GM23338 (cell line): ENCODE measurements at regions not wholly inside any gene's neighbourhood (a gene's known extent, or its start where the extent isn't known, plus 50 kb on each side); places are given as distances from the start of the nearest gene placed in this dataset.

Experiments used
- ATAC-seq: fragments of 200-7000 bp; cut with Tn5 transposase; 3 replicates; pipeline ENCODE4 v1.9.1; 2020
- DNase-seq: peaks from one replicate; pipeline ENCODE4 v3.0.0-alpha.2; 2015; ENCODE audit warnings: low spot score
- H2AFZ ChIP-seq: fragments of 200-600 bp; sonication (generic); 2 replicates; pipeline ENCODE4 v1.8.0; 2016; ENCODE audit warnings: antibody characterized with exemption, mild to moderate bottlenecking, moderate library complexity
- H3F3A ChIP-seq: fragments of 200-600 bp; sonication (generic); replicated peaks from 2 replicates; pipeline ENCODE4 v1.8.0; 2017; ENCODE audit warnings: antibody characterized with exemption, mixed run types, low read depth
- H3K27ac ChIP-seq: fragments of 200-600 bp; sonication (generic); 2 replicates; pipeline ENCODE4 v1.6.1; 2016; ENCODE audit warnings: low read depth
- H3K27me3 ChIP-seq: fragments of 200-600 bp; sonication (generic); 2 replicates; pipeline ENCODE4 v1.8.0; 2016; ENCODE audit warnings: mild to moderate bottlenecking, mixed run types, moderate library complexity; ENCODE audit not compliant: insufficient read depth
- H3K36me3 ChIP-seq: fragments of 200-600 bp; sonication (generic); 2 replicates; pipeline ENCODE4 v1.8.0; 2016; ENCODE audit warnings: mild to moderate bottlenecking; ENCODE audit not compliant: insufficient read depth
- H3K4me1 ChIP-seq: fragments of 200-600 bp; sonication (generic); 2 replicates; pipeline ENCODE4 v1.8.0; 2016; ENCODE audit warnings: mild to moderate bottlenecking, moderate library complexity; ENCODE audit not compliant: insufficient read depth
- H3K4me2 ChIP-seq: fragments of 200-600 bp; sonication (generic); 2 replicates; pipeline ENCODE4 v1.7.1; 2017; ENCODE audit warnings: mixed run types
- H3K4me3 ChIP-seq: fragments of 200-600 bp; sonication (generic); 2 replicates; pipeline ENCODE4 v1.6.1; 2016; ENCODE audit warnings: mixed run types
- H3K79me2 ChIP-seq: fragments of 200-600 bp; sonication (generic); replicated peaks from 2 replicates; pipeline ENCODE4 v1.8.0; 2017; ENCODE audit warnings: mild to moderate bottlenecking; ENCODE audit not compliant: insufficient read depth
- H3K9me2 ChIP-seq: fragments of 200-600 bp; sonication (generic); 2 replicates; pipeline ENCODE4 v1.8.0; 2017; ENCODE audit not compliant: insufficient read depth
- H4K20me1 ChIP-seq: fragments of 200-600 bp; sonication (generic); replicated peaks from 2 replicates; pipeline ENCODE4 v1.8.0; 2017; ENCODE audit warnings: mild to moderate bottlenecking; ENCODE audit not compliant: insufficient read depth
- H3K27ac Mint-ChIP-seq: 2 replicates; pipeline ENCODE4 v1.8.0; 2020; ENCODE audit warnings: inconsistent platforms, mild to moderate bottlenecking, moderate library complexity, mixed read lengths
- H3K27me3 Mint-ChIP-seq: 3 replicates; pipeline ENCODE4 v1.8.0; 2022; ENCODE audit warnings: low read depth, mild to moderate bottlenecking, moderate library complexity, mixed read lengths, inconsistent platforms; ENCODE audit not compliant: insufficient read depth, poor library complexity
- H3K36me3 Mint-ChIP-seq: 3 replicates; pipeline ENCODE4 v1.8.0; 2021; ENCODE audit warnings: low read depth, mild to moderate bottlenecking, inconsistent platforms, moderate library complexity, mixed read lengths
- H3K4me1 Mint-ChIP-seq: 3 replicates; pipeline ENCODE4 v1.8.0; 2020; ENCODE audit warnings: mild to moderate bottlenecking, inconsistent platforms, mixed read lengths
- H3K4me3 Mint-ChIP-seq: 3 replicates; pipeline ENCODE4 v1.8.0; 2021; ENCODE audit warnings: moderate library complexity, mild to moderate bottlenecking, inconsistent platforms, mixed read lengths
- H3K9me3 Mint-ChIP-seq: 3 replicates; pipeline ENCODE4 v1.8.0; 2020; ENCODE audit warnings: moderate library complexity, mild to moderate bottlenecking, inconsistent platforms, mixed read lengths
- EZH2phosphoT487 ChIP-seq: fragments of 200-600 bp; sonication (generic); IDR thresholded peaks from one replicate; pipeline ENCODE4 v1.8.1; 2018; ENCODE audit warnings: antibody characterized with exemption; ENCODE audit not compliant: unreplicated experiment
- JUNB ChIP-seq: IDR thresholded peaks from one replicate; pipeline ENCODE4 v1.6.1; 2016; ENCODE audit warnings: antibody characterized with exemption; ENCODE audit not compliant: unreplicated experiment
- NANOG ChIP-seq: IDR thresholded peaks from 2 replicates; pipeline ENCODE4 v1.6.1; 2016; ENCODE audit warnings: antibody characterized with exemption, borderline replicate concordance
- STAT1 ChIP-seq: IDR thresholded peaks from one replicate; pipeline ENCODE4 v1.6.1; 2016; ENCODE audit warnings: antibody characterized with exemption; ENCODE audit not compliant: unreplicated experiment
- TF ChIP-seq, protein P1 (sequence below), 2 experiments: fragments of 200-600 bp in 1 of 2; sonication (generic) in 1 of 2; conservative IDR thresholded peaks; 2 replicates each; pipeline versions ENCODE4 v1.5.1 to v1.6.1; 2016 to 2017; ENCODE audit warnings: antibody characterized with exemption in 2 of 2, low read depth in 2 of 2, mild to moderate bottlenecking in 2 of 2, moderate library complexity in 1 of 2
- TF ChIP-seq, protein P2 (sequence below): IDR thresholded peaks from one replicate; pipeline ENCODE4 v1.6.1; 2018; ENCODE audit warnings: antibody characterized with exemption; ENCODE audit not compliant: unreplicated experiment

DNA sequence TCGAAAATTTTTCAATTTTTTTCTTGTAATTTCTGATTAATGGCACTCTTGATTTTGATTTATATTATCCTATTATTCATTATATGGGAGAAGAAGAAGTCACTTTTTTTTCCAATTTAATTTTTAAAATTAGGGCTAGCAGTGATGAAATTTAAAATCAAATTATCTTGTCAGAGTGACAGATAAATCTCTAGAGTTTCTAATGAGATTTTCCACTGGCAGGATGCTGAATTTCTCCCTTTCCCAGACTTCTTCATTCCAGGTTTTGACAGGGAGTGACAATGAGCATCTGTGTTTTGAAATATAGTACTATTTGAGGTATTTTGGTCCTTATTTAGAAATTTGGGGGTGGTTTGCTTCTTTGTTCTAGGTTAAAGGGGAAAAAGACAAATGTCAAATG lies 2274.1 kb downstream of the MAT2B start (continued):
- TF ChIP-seq, protein P1, sequence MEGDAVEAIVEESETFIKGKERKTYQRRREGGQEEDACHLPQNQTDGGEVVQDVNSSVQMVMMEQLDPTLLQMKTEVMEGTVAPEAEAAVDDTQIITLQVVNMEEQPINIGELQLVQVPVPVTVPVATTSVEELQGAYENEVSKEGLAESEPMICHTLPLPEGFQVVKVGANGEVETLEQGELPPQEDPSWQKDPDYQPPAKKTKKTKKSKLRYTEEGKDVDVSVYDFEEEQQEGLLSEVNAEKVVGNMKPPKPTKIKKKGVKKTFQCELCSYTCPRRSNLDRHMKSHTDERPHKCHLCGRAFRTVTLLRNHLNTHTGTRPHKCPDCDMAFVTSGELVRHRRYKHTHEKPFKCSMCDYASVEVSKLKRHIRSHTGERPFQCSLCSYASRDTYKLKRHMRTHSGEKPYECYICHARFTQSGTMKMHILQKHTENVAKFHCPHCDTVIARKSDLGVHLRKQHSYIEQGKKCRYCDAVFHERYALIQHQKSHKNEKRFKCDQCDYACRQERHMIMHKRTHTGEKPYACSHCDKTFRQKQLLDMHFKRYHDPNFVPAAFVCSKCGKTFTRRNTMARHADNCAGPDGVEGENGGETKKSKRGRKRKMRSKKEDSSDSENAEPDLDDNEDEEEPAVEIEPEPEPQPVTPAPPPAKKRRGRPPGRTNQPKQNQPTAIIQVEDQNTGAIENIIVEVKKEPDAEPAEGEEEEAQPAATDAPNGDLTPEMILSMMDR (conservative IDR thresholded peaks at IDR 0.05; ENCODE audit: low read depth in 2 of 2) = no peak
- TF ChIP-seq STAT1 (no peak), JUNB (no peak), NANOG (no peak), EZH2phosphoT487 (no peak)
- TF ChIP-seq, protein P2, sequence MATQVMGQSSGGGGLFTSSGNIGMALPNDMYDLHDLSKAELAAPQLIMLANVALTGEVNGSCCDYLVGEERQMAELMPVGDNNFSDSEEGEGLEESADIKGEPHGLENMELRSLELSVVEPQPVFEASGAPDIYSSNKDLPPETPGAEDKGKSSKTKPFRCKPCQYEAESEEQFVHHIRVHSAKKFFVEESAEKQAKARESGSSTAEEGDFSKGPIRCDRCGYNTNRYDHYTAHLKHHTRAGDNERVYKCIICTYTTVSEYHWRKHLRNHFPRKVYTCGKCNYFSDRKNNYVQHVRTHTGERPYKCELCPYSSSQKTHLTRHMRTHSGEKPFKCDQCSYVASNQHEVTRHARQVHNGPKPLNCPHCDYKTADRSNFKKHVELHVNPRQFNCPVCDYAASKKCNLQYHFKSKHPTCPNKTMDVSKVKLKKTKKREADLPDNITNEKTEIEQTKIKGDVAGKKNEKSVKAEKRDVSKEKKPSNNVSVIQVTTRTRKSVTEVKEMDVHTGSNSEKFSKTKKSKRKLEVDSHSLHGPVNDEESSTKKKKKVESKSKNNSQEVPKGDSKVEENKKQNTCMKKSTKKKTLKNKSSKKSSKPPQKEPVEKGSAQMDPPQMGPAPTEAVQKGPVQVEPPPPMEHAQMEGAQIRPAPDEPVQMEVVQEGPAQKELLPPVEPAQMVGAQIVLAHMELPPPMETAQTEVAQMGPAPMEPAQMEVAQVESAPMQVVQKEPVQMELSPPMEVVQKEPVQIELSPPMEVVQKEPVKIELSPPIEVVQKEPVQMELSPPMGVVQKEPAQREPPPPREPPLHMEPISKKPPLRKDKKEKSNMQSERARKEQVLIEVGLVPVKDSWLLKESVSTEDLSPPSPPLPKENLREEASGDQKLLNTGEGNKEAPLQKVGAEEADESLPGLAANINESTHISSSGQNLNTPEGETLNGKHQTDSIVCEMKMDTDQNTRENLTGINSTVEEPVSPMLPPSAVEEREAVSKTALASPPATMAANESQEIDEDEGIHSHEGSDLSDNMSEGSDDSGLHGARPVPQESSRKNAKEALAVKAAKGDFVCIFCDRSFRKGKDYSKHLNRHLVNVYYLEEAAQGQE = no peak

DNA sequence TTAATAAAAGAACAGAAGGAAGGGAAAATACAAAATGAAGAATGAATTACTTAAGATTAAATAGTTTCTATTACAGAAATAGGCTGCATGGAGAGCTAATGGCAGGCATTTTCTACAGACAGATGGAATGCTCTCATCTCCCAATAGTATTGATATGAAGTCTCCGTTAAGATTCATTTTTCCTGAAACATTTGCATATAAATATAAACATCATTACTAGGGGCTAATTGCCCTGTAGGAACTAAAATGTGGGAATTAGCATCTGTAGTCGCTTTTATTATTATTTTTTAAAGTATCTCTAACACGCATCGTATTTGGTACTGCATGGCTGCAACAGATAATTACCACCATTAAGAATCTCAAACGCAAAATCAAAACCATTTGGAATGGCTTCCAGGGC lies 2275.5 kb downstream of the MAT2B start:
- Histone ChIP-seq H3K79me2 (no peaks in the 10 kb centered on the region), H3K36me3 (no peaks in the 10 kb centered on the region), H2AFZ (no peak overlapping the region), H3K27me3 (no peaks in the 10 kb centered on the region), H3K4me3 (no peak overlapping the region), H3K4me2 (no peak overlapping the region), H3K9me2 (no peaks in the 10 kb centered on the region), H3F3A (no peaks in the 10 kb centered on the region), H4K20me1 (no peaks in the 10 kb centered on the region), H3K4me1 (no peaks in the 10 kb centered on the region; the same call in 1 of the 2 replicates), H3K27ac (no peak overlapping the region)
- Mint-ChIP-seq H3K9me3 (no peaks in the 10 kb centered on the region; the same call in 2 of the 3 replicates), H3K4me3 (no peak overlapping the region), H3K4me1 (peaks cover 10% of the 10 kb centered on the region), H3K27ac (no peak overlapping the region), H3K36me3 (no peaks in the 10 kb centered on the region), H3K27me3 (no peaks in the 10 kb centered on the region)
- TF ChIP-seq, protein P1 (conservative IDR thresholded peaks at IDR 0.05; ENCODE audit: low read depth in 2 of 2) = no peak
- TF ChIP-seq EZH2phosphoT487 (no peak), NANOG (no peak), STAT1 (no peak)
- no peak for DNase-seq
- no peak for ATAC-seq
